Loucy (cell line): ENCODE measurements at regions not wholly inside any gene's neighbourhood (a gene's known extent, or its start where the extent isn't known, plus 50 kb on each side); places are given as distances from the start of the nearest gene placed in this dataset.

ENCODE experiments used
- EZH2phosphoT487 ChIP-seq: fragments of 200-600 bp; IDR thresholded peaks from 2 replicates; pipeline ENCODE4 v1.6.1; 2018; ENCODE audit warnings: antibody characterized with exemption, mild to moderate bottlenecking, moderate library complexity, borderline replicate concordance
- TF ChIP-seq, protein P1 (sequence below): fragments of 200-600 bp; sonication (generic); conservative IDR thresholded peaks from 2 replicates; pipeline ENCODE4 v1.5.1; 2014; ENCODE audit warnings: mild to moderate bottlenecking, antibody characterized with exemption, low read length

- TF ChIP-seq, protein P1, sequence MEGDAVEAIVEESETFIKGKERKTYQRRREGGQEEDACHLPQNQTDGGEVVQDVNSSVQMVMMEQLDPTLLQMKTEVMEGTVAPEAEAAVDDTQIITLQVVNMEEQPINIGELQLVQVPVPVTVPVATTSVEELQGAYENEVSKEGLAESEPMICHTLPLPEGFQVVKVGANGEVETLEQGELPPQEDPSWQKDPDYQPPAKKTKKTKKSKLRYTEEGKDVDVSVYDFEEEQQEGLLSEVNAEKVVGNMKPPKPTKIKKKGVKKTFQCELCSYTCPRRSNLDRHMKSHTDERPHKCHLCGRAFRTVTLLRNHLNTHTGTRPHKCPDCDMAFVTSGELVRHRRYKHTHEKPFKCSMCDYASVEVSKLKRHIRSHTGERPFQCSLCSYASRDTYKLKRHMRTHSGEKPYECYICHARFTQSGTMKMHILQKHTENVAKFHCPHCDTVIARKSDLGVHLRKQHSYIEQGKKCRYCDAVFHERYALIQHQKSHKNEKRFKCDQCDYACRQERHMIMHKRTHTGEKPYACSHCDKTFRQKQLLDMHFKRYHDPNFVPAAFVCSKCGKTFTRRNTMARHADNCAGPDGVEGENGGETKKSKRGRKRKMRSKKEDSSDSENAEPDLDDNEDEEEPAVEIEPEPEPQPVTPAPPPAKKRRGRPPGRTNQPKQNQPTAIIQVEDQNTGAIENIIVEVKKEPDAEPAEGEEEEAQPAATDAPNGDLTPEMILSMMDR = no peak
- TF ChIP-seq EZH2phosphoT487 = no peak
Measured at GRCh38 chr3:190205739-190206138, 85.0 kb upstream of the P3H2 start.
